CD4-positive, alpha-beta memory T cell (primary cell): ENCODE measurements at regions not wholly inside any gene's neighbourhood (a gene's known extent, or its start where the extent isn't known, plus 50 kb on each side); places are given as distances from the start of the nearest gene placed in this dataset.
"Not testable (repeated sequence)": the region's sequence is repeated elsewhere in the genome, so short reads cannot be mapped to it uniquely, and the experiment has no call there.

Experiments used
- CTCF ChIA-PET: fragments of 350-600 bp; sonication (Branson Sonifier 250); formaldehyde crosslinking; loops from one replicate; lab custom pipeline; 2021; ENCODE audit warnings: inconsistent platforms; ENCODE audit not compliant: partially characterized antibody; lab: Charles Lee
- POLR2A ChIA-PET: fragments of 350-600 bp; sonication (Branson Sonifier 250); formaldehyde crosslinking; loops from one replicate; lab custom pipeline; 2021; ENCODE audit not compliant: partially characterized antibody; lab: Charles Lee
- DNase-seq, 5 donors: peaks; one replicate each; pipeline versions ENCODE4 v3.0.0 to v3.0.0-alpha.2; 2020 to 2022; ENCODE audit warnings: mixed read lengths in 1 of 5
- H3K27ac ChIP-seq: one replicate; pipeline ENCODE4 v1.7.0; 2013; ENCODE audit warnings: low read depth, low read length
- H3K27me3 ChIP-seq: 2 replicates; pipeline ENCODE4 v1.7.0; 2013; ENCODE audit warnings: mild to moderate bottlenecking, low read length, moderate library complexity; ENCODE audit not compliant: insufficient read depth
- H3K36me3 ChIP-seq: 2 replicates; pipeline ENCODE4 v1.7.0; 2013; ENCODE audit warnings: mild to moderate bottlenecking, low read length, moderate library complexity; ENCODE audit not compliant: insufficient read depth
- H3K4me1 ChIP-seq: 2 replicates; pipeline ENCODE4 v1.7.0; 2013; ENCODE audit warnings: mild to moderate bottlenecking, low read length, moderate library complexity; ENCODE audit not compliant: insufficient read depth
- H3K4me3 ChIP-seq, 2 donors: one replicate each; pipeline ENCODE4 v1.7.0; 2013; ENCODE audit warnings: low read length in 2 of 2, mild to moderate bottlenecking in 1 of 2
- H3K9me3 ChIP-seq, 2 donors: one replicate each; pipeline ENCODE4 v1.7.0; 2013; ENCODE audit warnings: low read length in 2 of 2, control low read depth in 1 of 2; ENCODE audit not compliant: control insufficient read depth in 1 of 2
- H3K27ac Mint-ChIP-seq, 7 donors: one replicate each; pipeline ENCODE4 v1.8.0; 2020 to 2021; ENCODE audit warnings: mixed read lengths in 7 of 7, mild to moderate bottlenecking in 6 of 7, inconsistent platforms in 3 of 7, moderate library complexity in 3 of 7
- H3K27me3 Mint-ChIP-seq, 2 donors: one replicate each; pipeline ENCODE4 v1.8.0; 2020 to 2021; ENCODE audit warnings: mixed read lengths in 2 of 2
- H3K36me3 Mint-ChIP-seq, 2 donors: one replicate each; pipeline ENCODE4 v1.8.0; 2020 to 2021; ENCODE audit warnings: mixed read lengths in 2 of 2, inconsistent platforms in 1 of 2, mild to moderate bottlenecking in 1 of 2
- H3K4me1 Mint-ChIP-seq, 4 donors: one replicate each; pipeline ENCODE4 v1.8.0; 2020 to 2021; ENCODE audit warnings: mixed read lengths in 4 of 4, mild to moderate bottlenecking in 1 of 4
- H3K4me3 Mint-ChIP-seq, 8 donors: one replicate each; pipeline ENCODE4 v1.8.0; 2020 to 2021; ENCODE audit warnings: mixed read lengths in 8 of 8, mild to moderate bottlenecking in 7 of 8, moderate library complexity in 6 of 8, inconsistent platforms in 3 of 8
- H3K9me3 Mint-ChIP-seq, 8 donors: one replicate each; pipeline ENCODE4 v1.8.0; 2020 to 2021; ENCODE audit warnings: mixed read lengths in 8 of 8, mild to moderate bottlenecking in 5 of 8, inconsistent platforms in 3 of 8, moderate library complexity in 1 of 8
- intact Hi-C: fragments of 100-400 bp; cut with micrococcal nuclease; formaldehyde crosslinking; loops from one replicate; pipeline ENCODE4 v1.15.1; 2023

DNA sequence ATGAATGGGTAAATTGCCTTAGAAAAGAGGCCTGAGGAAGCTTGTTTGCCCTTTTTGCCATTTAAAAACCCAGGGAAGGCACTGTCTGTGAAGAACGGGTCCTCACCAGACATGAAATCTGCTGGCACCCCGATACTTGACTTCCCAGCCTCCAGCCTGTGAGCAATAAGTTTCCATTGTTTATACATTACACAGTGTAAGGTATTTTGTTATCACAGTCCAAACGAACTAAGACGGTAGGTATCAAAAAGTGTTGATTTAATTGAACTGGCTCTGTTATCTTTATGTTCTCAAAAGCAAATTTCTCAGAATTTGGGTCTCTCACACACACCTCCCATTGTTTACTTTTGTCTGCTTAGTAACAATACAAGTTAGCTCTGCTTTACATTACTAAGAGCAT is 181.1 kb upstream of the MARCKS start:
- Histone ChIP-seq H3K4me1 (no peaks in the 10 kb centered on the region), H3K27me3 (no peaks in the 10 kb centered on the region), H3K36me3 (no peaks in the 10 kb centered on the region), H3K4me3 (no peak overlapping the region), H3K9me3 (no peaks in the 10 kb centered on the region), H3K27ac (no peak overlapping the region)
- no peak for DNase-seq
- ChIA-PET CTCF (no interaction called here), POLR2A (no interaction called here)
- Mint-ChIP-seq H3K27ac (no peak overlapping the region), H3K36me3 (no peaks in the 10 kb centered on the region), H3K4me3 (no peak overlapping the region), H3K9me3 (no peaks in the 10 kb centered on the region), H3K4me1 (no peaks in the 10 kb centered on the region), H3K27me3 (peaks cover 2 to 6% of the 10 kb centered on the region in 2 donors)
- intact Hi-C loops = no loop called here

DNA sequence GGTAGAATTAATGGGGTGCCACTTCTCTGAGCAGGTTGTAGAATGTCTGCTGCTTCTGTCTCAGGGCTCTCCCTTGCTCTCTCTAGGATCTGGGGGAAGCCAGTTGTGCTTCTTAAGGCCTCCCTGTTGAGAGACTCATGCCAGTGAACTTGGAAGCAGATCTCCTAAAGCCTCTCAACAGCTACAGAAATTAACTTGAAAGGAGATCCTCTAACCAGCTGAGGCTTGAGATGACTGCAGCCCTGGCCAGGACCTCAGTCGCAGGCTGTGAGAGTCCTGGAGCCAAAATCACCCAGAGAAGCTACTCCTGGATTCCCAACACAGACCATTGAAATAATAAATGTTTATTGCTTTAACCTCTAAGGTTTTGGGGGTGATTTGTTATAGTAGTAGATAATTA is 180.2 kb upstream of the MARCKS start:
- peaks cover 2 to 6% of the 10 kb centered on the region in 2 donors for H3K27me3 Mint-ChIP-seq
- CTCF ChIA-PET = interaction anchor here (1.0 kb wide), 1 partner anchor 10 kb away, joined by 3 read pairs; no protein-coding TSS in a partner anchor
- Histone ChIP-seq H3K27me3 (no peaks in the 10 kb centered on the region), H3K4me1 (no peaks in the 10 kb centered on the region), H3K4me3 (no peak overlapping the region), H3K36me3 (no peaks in the 10 kb centered on the region), H3K27ac (no peak overlapping the region), H3K9me3 (no peaks in the 10 kb centered on the region)
- DNase-seq = no peak
- POLR2A ChIA-PET = no interaction called here
- H3K27ac Mint-ChIP-seq = no peak overlapping the region
- intact Hi-C loops = no loop called here
- H3K4me3 Mint-ChIP-seq = no peak overlapping the region
- H3K9me3 Mint-ChIP-seq = no peaks in the 10 kb centered on the region
- H3K4me1 Mint-ChIP-seq = no peaks in the 10 kb centered on the region
- H3K36me3 Mint-ChIP-seq = no peaks in the 10 kb centered on the region

DNA sequence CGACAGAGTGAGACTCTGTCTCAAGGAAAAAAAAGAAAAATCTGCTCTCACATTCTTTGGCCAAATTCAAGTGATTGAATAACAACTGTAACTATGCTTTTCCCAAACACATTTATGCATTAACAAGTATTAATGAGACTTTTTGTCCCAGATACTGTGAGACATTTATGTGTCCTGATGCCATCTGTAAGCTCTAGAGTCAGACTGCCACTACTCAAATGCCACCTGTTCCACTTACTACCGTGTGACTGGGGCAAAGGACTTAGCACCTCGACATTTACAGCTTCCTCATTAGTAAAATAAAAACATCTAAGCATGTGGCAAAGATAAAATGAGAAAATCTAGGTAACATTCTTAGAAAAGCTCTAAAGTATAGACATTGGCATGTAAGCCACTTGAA is 178.1 kb upstream of the MARCKS start:
- H3K27me3 ChIP-seq = no peaks in the 10 kb centered on the region
- Mint-ChIP-seq H3K9me3 (peaks cover 0 to 3% (median 0%) of the 10 kb centered on the region in 8 donors), H3K4me3 (no peak overlapping the region), H3K4me1 (no peaks in the 10 kb centered on the region), H3K27ac (no peak overlapping the region), H3K27me3 (peaks cover 2 to 8% of the 10 kb centered on the region in 2 donors), H3K36me3 (no peaks in the 10 kb centered on the region)
- ChIA-PET CTCF (no interaction called here), POLR2A (no interaction called here)
- H3K4me3 ChIP-seq = no peak overlapping the region
- intact Hi-C loops = no loop called here
- no peak overlapping the region for H3K27ac ChIP-seq
- H3K9me3 ChIP-seq = no peaks in the 10 kb centered on the region
- no peak for DNase-seq
- no peaks in the 10 kb centered on the region for H3K36me3 ChIP-seq
- no peaks in the 10 kb centered on the region for H3K4me1 ChIP-seq

DNA sequence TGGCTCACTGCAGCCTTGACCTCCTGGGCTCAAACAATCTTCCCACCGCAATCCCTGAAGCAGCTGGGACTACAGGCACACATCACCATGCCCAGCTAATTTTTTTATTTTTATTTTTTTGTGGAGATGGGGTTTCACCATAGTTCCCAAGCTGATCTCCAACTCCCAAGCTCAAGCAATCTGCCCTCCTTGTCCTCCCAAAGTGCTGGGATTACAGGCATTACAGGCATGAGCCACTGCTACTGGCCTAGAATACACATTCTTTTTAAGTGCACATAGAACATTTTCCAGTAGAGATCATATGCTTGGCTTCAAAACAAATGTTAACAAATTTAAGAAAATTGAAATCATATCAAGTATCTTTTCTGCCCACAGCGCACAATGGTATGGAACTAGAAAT is 176.8 kb upstream of the MARCKS start:
- CTCF ChIA-PET = no interaction called here
- Histone ChIP-seq H3K27me3 (no peaks in the 10 kb centered on the region), H3K4me3 (no peak overlapping the region), H3K36me3 (no peaks in the 10 kb centered on the region), H3K4me1 (no peaks in the 10 kb centered on the region), H3K27ac (no peak overlapping the region), H3K9me3 (no peaks in the 10 kb centered on the region)
- POLR2A ChIA-PET = no interaction called here
- no peaks in the 10 kb centered on the region for H3K36me3 Mint-ChIP-seq
- peaks cover 2 to 7% of the 10 kb centered on the region in 2 donors for H3K27me3 Mint-ChIP-seq
- DNase-seq = no peak
- no peak overlapping the region for H3K27ac Mint-ChIP-seq
- H3K4me1 Mint-ChIP-seq = no peaks in the 10 kb centered on the region
- intact Hi-C loops = no loop called here
- peaks cover 0 to 3% (median 0%) of the 10 kb centered on the region in 8 donors for H3K9me3 Mint-ChIP-seq
- no peak overlapping the region for H3K4me3 Mint-ChIP-seq

DNA sequence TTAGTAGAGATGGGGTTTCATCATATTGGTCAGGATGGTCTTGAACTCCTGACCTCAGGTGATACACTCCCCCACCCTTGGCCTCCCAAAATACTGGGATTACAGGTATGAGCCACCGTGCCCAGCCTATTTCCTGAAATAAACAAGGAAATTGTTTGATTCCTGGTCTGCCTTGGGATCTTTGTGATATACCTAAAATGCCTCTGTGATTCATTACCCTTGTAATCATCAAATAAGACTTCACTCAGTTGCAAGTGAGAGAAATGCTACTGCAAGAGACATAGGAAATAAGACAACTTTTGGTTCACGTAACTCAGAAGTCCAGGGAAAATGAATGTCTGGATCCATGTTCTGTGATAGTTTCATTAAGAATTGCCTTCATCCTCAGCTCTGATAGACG is 173.2 kb upstream of the MARCKS start:
- Mint-ChIP-seq H3K9me3 (peaks cover 0 to 3% (median 0%) of the 10 kb centered on the region in 8 donors), H3K4me3 (no peak overlapping the region), H3K4me1 (no peaks in the 10 kb centered on the region), H3K27ac (no peak overlapping the region), H3K27me3 (peaks cover 0 to 4% of the 10 kb centered on the region in 2 donors), H3K36me3 (no peaks in the 10 kb centered on the region)
- no peaks in the 10 kb centered on the region for H3K36me3 ChIP-seq
- ChIA-PET CTCF (no interaction called here), POLR2A (no interaction called here)
- no peaks in the 10 kb centered on the region for H3K4me1 ChIP-seq
- no peaks in the 10 kb centered on the region for H3K27me3 ChIP-seq
- H3K4me3 ChIP-seq = no peak overlapping the region
- no peak for DNase-seq
- H3K9me3 ChIP-seq = no peaks in the 10 kb centered on the region
- H3K27ac ChIP-seq = no peak overlapping the region
- intact Hi-C loops = no loop called here

DNA sequence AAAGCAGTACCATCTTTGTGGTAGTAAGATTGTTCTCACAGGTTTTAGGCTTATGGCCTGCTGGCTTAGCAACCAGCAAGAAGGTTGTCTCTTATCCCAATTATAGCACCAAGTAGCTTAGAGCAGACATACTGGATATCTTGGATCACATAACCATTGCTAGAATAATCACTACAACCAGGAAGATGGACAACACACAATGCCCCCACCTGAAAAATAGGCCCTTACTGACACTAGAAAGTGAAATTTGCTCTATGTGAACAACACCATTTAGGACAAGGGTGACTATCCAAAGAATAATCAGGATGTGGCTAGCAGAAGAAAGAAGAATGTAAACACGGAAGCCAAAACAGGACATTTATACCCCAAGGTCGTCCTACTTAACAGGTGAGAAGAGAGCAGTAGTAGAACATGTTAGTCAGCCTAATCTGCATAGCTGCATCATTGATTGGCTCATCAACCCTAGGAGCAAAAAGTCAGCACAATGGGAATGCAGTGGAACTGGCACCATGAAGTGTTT is 172.7 kb upstream of the MARCKS start:
- Mint-ChIP-seq H3K27ac (no peak overlapping the region), H3K4me3 (no peak overlapping the region), H3K9me3 (peaks cover 0 to 3% (median 0%) of the 10 kb centered on the region in 8 donors), H3K4me1 (no peaks in the 10 kb centered on the region), H3K27me3 (peaks cover 0 to 3% of the 10 kb centered on the region in 2 donors), H3K36me3 (no peaks in the 10 kb centered on the region)
- no peak for DNase-seq
- ChIA-PET CTCF (no interaction called here), POLR2A (no interaction called here)
- H3K4me3 ChIP-seq = no peak overlapping the region
- no peak overlapping the region for H3K27ac ChIP-seq
- no peaks in the 10 kb centered on the region for H3K36me3 ChIP-seq
- no peaks in the 10 kb centered on the region for H3K9me3 ChIP-seq
- no peaks in the 10 kb centered on the region for H3K27me3 ChIP-seq
- intact Hi-C loops = no loop called here
- no peaks in the 10 kb centered on the region for H3K4me1 ChIP-seq

DNA sequence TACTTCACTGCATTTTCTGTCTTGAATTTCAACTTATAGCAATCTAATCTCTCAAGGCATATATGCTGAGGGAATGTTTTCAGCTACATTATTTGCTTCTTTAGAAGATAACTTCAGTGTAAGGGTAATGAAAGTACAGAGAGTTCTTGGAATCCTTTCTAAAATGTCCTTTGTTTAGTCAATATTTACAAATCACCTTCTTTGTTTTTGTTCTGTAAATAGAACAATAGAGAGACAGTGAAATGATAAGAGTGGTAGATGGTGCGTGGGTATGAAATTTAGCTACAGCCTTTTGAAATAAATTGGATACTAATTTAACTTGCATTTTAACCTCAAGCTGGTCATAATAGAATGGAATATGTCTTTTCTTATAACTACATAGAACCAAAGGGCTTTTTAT is 171.1 kb upstream of the MARCKS start:
- Histone ChIP-seq H3K9me3 (no peaks in the 10 kb centered on the region), H3K27me3 (no peaks in the 10 kb centered on the region), H3K4me1 (no peaks in the 10 kb centered on the region), H3K36me3 (no peaks in the 10 kb centered on the region), H3K27ac (no peak overlapping the region), H3K4me3 (no peak overlapping the region)
- ChIA-PET POLR2A (no interaction called here), CTCF (no interaction called here)
- Mint-ChIP-seq H3K36me3 (no peaks in the 10 kb centered on the region), H3K4me3 (no peak overlapping the region), H3K27me3 (peaks cover 0 to 1% of the 10 kb centered on the region in 2 donors), H3K4me1 (no peaks in the 10 kb centered on the region), H3K9me3 (peaks cover 0 to 3% (median 0%) of the 10 kb centered on the region in 8 donors), H3K27ac (no peak overlapping the region)
- intact Hi-C loops = no loop called here
- no peak for DNase-seq

DNA sequence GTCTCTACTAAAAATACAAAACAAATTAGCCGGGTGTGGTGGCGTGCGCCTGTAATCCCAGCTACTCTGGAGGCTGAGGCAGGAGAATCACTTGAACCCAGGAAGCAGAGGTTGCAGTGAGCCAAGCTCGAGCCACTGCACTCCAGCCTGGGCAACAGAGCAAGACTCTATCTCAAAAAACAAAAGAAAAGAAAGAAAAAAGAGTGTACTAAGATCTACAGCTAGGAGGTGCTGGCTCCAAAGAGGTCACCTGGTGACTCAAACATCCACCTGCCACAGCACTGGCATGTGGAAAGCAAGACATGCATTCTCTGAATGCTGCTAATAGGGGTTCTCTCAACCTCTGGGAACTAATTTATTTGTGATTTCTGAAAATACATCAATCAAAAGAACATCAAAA is 167.5 kb upstream of the MARCKS start:
- intact Hi-C loops, H3K9me3 Mint-ChIP-seq, CTCF ChIA-PET, H3K27ac ChIP-seq, H3K4me3 ChIP-seq, POLR2A ChIA-PET, H3K4me3 Mint-ChIP-seq, H3K27me3 Mint-ChIP-seq, DNase-seq, H3K36me3 ChIP-seq, H3K27me3 ChIP-seq, H3K9me3 ChIP-seq, H3K36me3 Mint-ChIP-seq, H3K4me1 ChIP-seq, H3K27ac Mint-ChIP-seq, H3K4me1 Mint-ChIP-seq: not testable (repeated sequence)
